ENCODE measurements at regions not wholly inside any gene's neighbourhood (a gene's known extent, or its start where the extent isn't known, plus 50 kb on each side); places are given as distances from the start of the nearest gene placed in this dataset.
"Not testable (repeated sequence)": the region's sequence is repeated elsewhere in the genome, so short reads cannot be mapped to it uniquely, and the experiment has no call there.

GRCh38 chrX:74034066-74034465, 181.6 kb upstream of the XIST start:
- not testable (repeated sequence) for TF ChIP-seq CTCF (conservative IDR thresholded peaks at IDR 0.05 in 1 of 2, IDR thresholded peaks at IDR 0.05 in 1 of 2; ENCODE audit: low read depth in 1 of 2, low read length in 2 of 2); EZH2 (IDR thresholded peaks at IDR 0.05; ENCODE audit: low read length, missing control alignments)
